G401 (cell line): ENCODE measurements at regions not wholly inside any gene's neighbourhood (a gene's known extent, or its start where the extent isn't known, plus 50 kb on each side); places are given as distances from the start of the nearest gene placed in this dataset.
"Not testable (repeated sequence)": the region's sequence is repeated elsewhere in the genome, so short reads cannot be mapped to it uniquely, and the experiment has no call there.

Source experiments
- DNase-seq: peaks from one replicate; pipeline ENCODE4 v3.0.0-alpha.2; 2015; ENCODE audit warnings: low spot score
- in situ Hi-C: cut with HindIII; loops from 2 replicates; pipeline ENCODE4 v1.10.0; 2016; ENCODE audit warnings: low sequenced_read_pairs, mixed read lengths

DNA sequence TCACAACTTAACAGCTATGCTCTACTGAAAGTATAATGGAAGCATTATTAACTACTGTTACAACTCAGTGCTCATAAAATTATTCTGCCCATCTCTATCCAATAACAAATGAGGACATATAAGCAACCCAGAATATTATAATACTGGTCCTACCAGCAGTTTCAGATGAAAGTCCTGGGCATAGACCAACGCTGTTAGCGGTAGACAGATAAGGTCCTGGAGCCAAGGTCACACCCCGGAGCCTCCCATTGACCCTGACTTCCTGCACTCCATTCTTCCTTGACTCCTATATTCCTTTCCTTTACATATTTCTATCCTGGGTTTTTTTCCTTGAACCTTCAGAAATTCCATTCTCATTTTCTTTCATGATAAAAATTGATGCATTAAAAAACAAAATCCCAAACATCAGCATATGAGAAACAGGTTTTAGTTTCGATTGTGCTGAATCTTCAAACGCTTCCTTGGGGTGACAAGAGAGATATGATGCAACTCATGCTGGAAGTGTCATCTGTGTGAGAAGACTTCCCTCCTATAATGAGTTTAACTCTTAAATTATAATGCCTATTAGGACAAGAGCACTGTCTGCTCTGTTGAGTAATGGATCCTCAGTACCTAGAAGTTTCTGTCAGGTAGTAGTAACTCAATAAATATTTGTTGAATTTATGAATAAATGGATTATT is 831.1 kb downstream of the LRRIQ3 start:
- no peak for DNase-seq
- in situ Hi-C loops, result no loop called here

DNA sequence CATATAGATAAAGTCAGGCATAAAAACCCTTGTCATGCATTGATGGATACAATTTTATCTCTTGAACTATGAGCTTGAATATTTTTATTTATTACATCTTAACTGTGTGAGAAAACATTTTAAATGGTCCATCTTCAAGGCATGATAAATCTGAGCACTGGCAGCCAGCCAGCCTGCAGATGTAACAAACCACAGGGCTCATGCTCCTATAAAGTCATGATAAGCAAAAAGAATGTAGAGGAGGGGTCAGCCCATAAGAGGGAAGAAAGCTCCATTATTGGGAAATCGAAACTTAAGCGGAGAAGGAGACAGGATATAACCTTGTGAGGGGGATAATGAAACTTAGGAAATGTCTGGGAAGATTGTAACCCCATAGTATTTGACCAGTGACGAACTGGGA is 839.0 kb downstream of the LRRIQ3 start:
- in situ Hi-C loops, result no loop called here

DNA sequence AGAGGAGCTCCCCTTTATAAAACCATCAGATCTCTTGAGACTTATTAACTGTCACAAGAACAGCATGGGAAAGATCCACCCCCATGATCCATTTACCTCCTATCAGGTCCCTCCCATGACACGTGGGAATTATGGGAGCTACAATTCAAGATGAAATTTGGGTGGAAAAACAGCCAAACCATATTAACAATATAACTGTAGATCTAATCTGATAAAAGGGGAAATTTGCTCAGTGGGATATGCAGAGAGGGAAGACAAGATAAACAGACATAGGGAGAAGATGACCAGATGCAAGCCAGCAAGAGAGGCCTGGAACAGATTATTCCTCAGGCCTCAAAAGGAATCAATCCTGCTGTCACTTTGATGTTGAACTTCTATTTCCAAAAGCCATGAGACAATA is 841.5 kb downstream of the LRRIQ3 start:
- in situ Hi-C loops, result no loop called here
- no peak for DNase-seq

More for the DNA sequence above, 839.0 kb downstream of the LRRIQ3 start:
- DNase-seq, result no peak

DNA sequence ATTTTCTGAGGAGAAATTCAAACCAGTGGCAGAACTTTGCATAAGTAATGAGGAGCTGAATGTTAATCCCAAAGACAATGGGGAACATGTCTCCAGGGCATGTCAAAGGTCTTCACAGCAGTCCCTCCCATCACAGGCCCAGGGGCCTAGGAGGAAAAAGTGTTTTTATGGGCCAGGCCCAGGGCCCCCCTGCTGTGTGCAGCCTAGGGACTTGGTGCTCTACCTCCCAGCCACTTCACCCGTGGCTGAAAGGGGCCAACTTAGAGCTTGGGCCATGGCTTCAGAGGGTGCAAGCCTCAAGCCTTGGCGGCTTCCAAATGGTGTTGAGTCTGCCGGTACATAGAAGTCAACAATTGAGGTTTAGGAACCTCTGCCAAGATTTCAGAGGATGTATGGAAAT is 854.0 kb downstream of the LRRIQ3 start:
- DNase-seq, result no peak
- in situ Hi-C loops, result no loop called here

DNA sequence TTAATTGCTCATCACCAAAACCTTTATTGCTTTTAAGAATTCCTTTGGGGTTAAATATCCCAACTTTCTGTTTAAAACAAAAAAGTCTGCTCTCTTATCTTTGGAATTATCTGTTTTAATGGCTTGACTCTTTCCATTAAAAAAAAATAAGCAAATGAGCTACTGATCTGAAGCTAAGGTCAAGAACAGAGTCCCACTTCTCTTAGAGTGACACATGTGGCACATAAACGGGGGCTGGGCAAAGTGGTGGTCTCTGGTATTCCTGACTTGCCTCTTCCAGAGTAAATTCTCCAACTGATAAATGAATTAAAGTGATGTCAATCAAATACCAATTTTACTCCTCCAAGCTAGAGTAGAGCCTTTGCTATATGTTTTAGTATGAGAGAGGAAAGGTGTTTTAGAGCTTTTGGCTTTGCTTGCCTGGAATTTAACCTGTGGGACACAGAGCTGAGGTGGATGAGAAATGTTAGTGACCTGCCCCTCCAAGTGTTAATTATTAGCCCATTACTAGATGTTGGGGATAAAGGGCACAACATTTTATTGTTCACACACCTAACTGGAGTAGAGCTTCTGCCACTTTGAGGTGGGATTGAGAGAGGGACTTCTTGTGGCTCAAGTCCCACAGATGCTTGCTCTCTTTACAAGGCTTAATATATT is 864.0 kb downstream of the LRRIQ3 start:
- DNase-seq, result no peak
- in situ Hi-C loops, result no loop called here

DNA sequence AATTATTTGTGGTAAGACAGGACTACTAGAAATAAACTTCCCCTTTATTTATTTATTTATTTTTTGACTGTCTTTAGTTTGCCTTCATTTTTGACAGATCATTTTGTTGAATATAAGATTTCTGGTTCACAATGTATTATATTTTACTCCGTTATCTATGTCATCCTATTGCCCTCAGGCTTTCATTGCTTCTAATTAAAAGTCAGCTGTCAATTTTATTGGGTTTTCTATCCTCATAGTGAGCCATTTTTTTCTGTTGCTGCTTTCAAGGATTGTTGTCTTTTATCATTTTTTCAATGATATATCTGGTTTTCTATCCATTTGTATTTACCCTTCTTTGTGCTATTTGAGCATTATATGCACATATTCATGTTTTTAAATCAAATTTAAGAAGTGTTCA is 866.2 kb downstream of the LRRIQ3 start:
- DNase-seq, result no peak
- in situ Hi-C loops, result no loop called here

DNA sequence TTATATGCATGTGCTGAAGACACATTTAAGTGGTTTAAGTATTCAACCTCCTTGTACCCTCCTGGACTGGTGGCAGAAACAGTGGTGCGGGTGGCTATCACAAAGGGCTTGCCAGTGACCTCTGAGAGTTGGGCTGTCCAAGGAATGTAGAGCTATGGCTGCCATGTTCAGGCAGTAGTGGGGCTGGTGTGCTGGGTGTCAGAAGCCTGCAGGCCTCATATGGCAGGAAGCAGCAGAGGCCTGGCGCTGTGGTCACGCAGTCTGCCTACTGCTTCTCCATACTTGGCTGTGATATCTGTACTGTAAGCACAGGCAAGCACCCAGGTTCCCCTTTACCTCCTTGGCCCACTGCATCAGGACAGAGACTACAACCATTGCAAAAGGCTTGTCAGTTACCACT is 870.0 kb downstream of the LRRIQ3 start:
- in situ Hi-C loops, result no loop called here
- no peak for DNase-seq

DNA sequence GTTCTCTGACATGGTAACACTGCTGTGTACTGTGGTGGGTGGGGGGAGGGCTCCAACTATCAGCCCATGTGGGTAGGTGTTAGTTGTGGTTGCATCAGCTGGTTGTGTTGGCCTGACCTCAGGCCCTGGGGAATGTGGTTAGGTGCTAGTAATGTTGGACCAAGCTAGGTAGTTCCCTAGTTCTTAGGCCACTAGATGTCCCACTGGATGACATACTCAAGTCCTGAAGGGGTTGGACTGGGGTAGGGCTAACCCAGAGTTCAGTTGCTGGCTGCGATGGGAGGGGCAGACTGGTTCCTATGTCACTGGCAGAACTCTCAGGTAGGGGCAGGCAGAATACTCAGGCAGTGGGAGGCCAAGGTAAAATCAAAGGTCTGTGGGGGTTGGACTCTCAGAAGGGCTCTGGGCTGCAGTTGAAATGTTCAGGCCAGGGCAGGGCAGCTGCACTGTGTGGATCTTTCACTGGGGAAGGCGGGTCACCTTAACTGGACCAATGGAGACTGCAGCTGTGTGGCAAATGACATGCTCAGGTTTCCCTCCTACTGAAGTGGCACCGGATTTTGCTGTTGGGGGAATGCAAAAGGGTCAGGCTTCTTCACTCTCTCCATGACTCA is 870.7 kb downstream of the LRRIQ3 start:
- DNase-seq, result no peak
- in situ Hi-C loops, result no loop called here

DNA sequence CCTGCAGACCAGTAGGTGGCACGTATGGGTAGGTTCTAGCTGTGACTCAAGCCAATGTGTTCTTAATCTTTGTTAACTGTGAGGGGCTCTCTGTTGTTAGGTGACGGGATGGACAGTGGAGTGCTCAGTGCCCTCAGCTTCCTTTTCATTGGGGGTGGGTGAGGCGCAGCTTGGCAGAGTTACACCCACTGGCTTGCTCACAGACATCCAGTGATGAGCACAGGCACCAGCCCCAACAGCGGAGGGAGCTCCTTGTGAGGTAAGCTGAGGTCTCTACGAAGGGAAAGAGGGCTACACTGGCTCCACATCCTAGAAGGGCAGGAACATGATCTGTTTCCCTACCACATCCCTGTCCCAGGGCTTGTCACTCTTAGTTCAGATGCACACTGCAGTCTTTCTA is 871.3 kb downstream of the LRRIQ3 start:
- DNase-seq, result no peak
- in situ Hi-C loops, result no loop called here

DNA sequence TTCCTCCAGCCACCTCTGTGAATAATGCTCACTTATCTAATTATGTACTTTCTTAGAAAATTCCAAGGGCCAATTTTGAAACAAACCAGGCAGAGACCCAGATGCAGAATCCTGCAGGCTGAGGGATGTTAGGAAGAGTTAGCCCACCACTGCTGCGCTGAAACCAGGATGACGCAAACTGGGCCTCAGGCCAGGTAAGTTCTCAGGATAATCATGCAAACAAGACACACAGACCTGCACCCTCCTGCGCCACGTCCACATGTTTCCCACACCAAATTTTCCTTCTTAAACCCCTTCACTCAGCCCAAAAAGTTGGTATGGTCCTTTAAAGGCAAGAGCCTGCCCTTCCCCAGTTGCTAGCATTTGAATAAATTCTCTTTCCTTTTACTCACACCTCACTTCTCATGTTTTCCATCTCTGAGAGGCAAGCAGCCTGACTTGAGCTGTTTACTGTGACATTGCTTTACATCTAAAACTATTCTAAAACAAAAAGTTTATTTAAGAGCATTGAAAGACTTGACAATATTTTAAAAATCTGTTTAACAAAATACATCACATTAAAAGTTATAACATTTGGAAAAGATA is 887.1 kb downstream of the LRRIQ3 start:
- in situ Hi-C loops, result no loop called here
- DNase-seq, result no peak

DNA sequence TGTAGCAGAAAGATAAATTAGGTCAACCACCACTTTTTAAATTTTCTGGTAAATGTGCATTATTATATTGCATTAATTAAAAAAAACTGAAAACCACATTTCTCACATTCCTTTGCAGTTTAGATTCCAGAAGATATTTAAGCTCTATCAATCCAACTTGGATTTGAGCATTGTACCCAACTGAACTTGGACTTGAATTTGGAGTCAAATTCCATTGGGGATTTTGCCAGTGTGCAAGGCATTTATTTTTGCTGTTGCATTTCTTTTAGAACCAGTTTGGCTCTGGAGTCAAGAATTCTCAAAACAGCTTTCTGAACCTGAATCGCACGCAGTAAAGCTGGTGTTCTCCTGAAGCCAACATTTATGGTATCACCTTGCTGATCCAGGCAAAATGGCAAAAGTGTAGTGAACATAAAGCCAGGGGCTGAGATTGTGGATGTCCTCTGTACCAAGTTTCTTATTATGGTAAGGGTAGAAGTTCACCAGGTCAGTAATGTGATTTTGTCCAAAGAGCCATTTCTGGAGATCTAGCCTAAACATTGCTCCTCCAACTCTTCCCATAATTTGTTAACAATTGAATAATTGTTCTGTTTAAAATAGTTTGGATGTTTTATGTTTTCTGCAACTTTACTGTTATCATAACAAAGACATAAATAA is 890.9 kb downstream of the LRRIQ3 start:
- DNase-seq, result no peak
- in situ Hi-C loops, result no loop called here

DNA sequence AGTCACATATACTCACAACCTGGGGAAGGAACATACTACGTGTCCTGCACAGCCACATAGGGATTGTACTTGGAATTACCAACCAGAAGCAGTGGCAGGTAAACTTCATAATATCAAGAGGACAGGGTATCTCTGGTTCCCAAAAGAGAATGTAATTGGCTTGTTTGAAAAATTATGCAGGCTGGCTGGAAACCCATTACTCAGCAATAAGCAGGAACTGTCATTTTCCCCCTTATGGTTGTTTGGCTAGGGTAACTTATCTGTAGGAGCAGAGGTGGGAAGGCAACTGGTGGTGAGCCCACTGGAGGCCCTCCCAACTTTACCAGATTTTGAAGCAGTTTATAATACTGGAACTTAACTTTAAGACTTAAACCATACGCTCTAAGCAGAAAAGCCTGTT is 924.1 kb downstream of the LRRIQ3 start:
- no peak for DNase-seq
- in situ Hi-C loops, result no loop called here

DNA sequence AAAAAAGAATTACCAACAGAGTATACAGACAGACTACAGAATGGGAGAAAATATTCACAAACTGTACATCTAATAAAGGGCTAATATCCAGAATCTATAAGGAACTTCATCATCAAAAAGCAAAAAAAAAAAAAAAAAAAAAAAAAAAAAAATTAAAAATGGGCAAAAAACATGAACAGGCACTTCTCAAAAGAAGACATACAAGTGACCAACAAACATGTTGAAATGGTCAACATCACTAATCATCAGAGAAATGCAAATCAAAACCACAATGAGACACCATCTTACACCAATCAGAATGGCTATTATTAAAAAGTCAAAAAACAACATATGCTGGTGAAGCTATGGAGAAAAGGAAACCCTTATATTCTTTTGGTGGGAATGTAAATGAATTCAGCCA is 952.8 kb downstream of the LRRIQ3 start:
- in situ Hi-C loops, DNase-seq: not testable (repeated sequence)

DNA sequence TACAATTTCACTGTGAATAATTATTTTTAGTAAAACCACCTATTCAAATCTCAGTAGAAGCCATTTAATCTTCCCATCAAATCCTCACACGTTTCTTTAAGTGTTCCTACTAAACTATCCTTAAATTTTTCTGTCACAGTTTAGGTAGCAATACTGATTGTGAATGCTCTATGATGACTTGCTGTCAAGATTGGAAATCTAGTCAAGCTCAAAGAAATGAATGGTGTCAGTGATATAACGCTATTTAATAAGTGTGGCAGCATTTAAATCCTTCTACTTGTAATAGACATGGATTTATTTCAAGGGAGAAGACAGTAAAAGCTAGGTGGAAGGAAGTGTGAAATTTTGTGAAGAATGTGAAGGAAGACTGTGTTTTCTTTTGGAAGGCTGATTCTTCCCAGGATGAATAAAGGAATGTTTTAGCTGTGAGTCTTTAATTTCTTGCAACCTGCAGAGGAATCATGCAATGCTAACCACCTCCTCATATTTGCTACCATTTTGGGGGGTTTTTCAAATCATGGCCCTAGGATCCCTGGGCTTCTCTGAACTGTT is 936.7 kb upstream of the NEGR1 start:
- no peak for DNase-seq
- in situ Hi-C loops, result no loop called here

DNA sequence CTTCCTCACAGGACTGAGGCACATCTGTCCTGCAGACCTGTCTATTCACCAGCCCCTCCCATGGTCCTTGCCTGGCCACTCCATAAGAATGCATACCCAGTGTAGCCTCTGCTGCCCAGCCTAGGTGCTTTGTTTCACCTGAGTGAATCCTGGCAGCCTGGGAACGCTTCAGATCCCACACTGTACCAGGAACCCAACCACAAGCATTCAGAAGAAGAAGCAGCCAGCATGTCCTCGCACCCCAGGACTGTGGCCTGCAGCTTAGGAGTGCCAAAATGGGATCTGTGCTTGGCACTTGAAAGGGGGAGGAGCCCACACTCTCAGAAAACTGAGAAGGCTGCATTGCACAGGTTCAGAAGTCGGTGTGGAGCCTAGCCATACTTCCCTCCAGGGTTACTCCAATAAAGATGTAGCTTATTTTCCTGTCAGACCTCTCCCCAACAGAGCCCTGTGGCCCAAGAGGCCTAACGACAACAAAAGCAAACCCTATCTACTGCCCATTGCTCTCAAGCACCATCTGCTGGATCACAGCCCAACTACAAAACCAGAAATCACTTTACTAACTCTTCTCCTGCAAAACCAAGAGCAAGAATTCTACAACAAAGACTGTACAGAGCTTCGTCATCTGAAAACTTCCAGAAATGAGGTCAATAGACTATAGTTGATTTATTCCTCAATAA is 923.1 kb upstream of the NEGR1 start:
- no peak for DNase-seq
- in situ Hi-C loops, result no loop called here

DNA sequence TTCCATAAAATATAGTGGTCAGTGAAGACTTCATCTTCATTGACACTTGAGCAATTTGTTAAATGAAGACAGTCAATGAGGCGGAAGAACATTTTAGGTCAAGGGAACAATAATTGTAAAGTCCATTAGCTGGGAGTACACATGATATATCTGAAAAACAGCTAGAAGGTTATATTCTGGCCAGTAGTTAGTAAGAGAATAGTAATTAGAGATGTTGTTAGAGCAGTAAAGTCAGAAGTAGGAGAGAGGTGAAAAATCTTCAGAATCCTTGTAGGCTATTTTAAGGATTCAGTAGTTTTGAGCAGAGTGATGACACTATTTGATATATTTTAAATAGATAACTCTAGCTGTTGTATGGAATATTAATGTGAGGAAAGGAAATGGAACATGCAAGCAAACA is 915.6 kb upstream of the NEGR1 start:
- in situ Hi-C loops, result no loop called here
- DNase-seq, result no peak

DNA sequence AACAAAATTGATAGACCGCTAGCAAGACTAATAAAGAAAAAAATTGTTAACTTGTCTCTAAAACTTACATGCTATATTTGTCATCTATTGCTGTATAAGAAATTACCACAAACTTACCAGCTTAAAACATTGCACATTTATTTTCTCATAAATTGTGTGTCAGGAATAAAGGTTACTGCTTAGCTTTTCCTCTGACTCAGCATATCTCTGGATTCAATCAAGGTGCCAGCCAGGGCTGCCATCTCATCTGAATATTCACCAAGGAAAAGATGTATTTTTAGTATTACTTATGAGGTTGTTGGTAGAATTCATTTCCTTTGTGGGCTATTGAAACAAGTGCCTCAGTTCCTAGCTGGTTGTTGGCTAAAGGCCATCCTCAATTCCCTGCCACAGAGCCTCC is 912.6 kb upstream of the NEGR1 start:
- in situ Hi-C loops, result no loop called here
- DNase-seq, result no peak

DNA sequence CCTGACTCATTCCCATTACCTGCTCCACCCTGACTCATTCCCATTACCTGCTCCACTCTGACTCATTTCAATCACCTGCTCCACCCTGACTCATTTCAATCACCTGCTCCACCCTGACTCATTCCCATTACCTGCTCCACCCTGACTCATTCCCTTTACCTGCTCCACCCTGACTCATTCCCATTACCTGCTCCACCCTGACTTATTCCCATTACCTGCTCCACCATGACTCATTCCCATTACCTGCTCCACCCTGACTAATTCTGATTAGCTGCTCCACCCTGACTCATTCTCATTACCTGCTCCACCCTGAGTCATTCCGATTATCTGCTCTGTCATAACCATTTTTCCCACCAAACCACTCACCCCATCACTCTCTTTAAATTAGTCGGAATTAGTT is 901.2 kb upstream of the NEGR1 start:
- in situ Hi-C loops, DNase-seq: not testable (repeated sequence)

DNA sequence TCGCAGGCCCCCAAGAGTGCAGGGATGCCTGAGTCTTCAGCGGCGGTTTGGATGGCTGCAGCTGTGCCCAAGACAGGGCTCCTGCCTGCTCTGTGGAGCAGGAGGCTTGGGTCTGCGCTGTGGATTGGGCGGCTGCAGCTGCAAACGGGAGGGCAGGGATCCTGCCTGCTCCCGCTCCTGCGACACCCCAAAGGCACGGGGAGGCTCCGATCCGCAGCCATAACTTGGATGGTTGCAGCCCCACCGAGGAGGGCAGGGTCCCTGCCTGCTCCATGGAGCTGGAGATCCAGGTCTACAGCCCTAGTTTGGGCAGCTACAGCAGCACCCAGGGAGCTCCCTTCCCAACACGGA is 898.8 kb upstream of the NEGR1 start:
- in situ Hi-C loops, result no loop called here
- no peak for DNase-seq
